HG02938 (cell line): ENCODE measurements at regions not wholly inside any gene's neighbourhood (a gene's known extent, or its start where the extent isn't known, plus 50 kb on each side); places are given as distances from the start of the nearest gene placed in this dataset.
"Not testable (repeated sequence)": the region's sequence is repeated elsewhere in the genome, so short reads cannot be mapped to it uniquely, and the experiment has no call there.

Source experiments
- ATAC-seq: cut with Tn5 transposase; IDR thresholded peaks from one replicate; pipeline ENCODE4 v1.9.1; 2021; ENCODE audit warnings: mild to moderate bottlenecking, moderate library complexity; ENCODE audit not compliant: unreplicated experiment

- no peak for ATAC-seq
These were observed 189.4 kb downstream of the WNT5A start for GRCh38 chr3:55297706-55298105.

- no peak for ATAC-seq
These were observed 189.9 kb downstream of the WNT5A start for GRCh38 chr3:55297245-55297644.

- ATAC-seq = no peak
These were observed 190.3 kb downstream of the WNT5A start for GRCh38 chr3:55296791-55297190.

GRCh38 chr3:55296030-55296429 is 191.1 kb downstream of the WNT5A start:
- ATAC-seq = no peak

- ATAC-seq = no peak
These were observed 192.5 kb downstream of the WNT5A start for GRCh38 chr3:55294557-55294956.

- no peak for ATAC-seq
These were observed 194.7 kb downstream of the WNT5A start for GRCh38 chr3:55292360-55292759.

GRCh38 chr3:55288657-55289056 is 198.4 kb downstream of the WNT5A start:
- no peak for ATAC-seq

GRCh38 chr3:55286693-55287092 is 200.4 kb downstream of the WNT5A start:
- no peak for ATAC-seq

- no peak for ATAC-seq
These were observed 201.9 kb downstream of the WNT5A start for GRCh38 chr3:55285156-55285555.

- ATAC-seq = no peak
These were observed 203.6 kb downstream of the WNT5A start for GRCh38 chr3:55283441-55283925.

- no peak for ATAC-seq
These were observed 204.1 kb downstream of the WNT5A start for GRCh38 chr3:55282994-55283393.

- ATAC-seq = no peak
These were observed 215.0 kb downstream of the WNT5A start for GRCh38 chr3:55272031-55272645.

GRCh38 chr3:55271549-55271948 is 215.6 kb downstream of the WNT5A start:
- no peak for ATAC-seq

- no peak for ATAC-seq
These were observed 216.1 kb downstream of the WNT5A start for GRCh38 chr3:55270976-55271375.

GRCh38 chr3:55269636-55270035 is 217.5 kb downstream of the WNT5A start:
- no peak for ATAC-seq

GRCh38 chr3:55269096-55269495 is 218.0 kb downstream of the WNT5A start:
- ATAC-seq = no peak

GRCh38 chr3:55267206-55267930 is 219.7 kb downstream of the WNT5A start:
- ATAC-seq = no peak

GRCh38 chr3:55264919-55265318 is 222.2 kb downstream of the WNT5A start:
- ATAC-seq = no peak

GRCh38 chr3:55252921-55253320 is 234.2 kb downstream of the WNT5A start:
- no peak for ATAC-seq

GRCh38 chr3:55249156-55249555 is 237.9 kb downstream of the WNT5A start:
- not testable (repeated sequence) for ATAC-seq

- ATAC-seq = no peak
These were observed 239.4 kb downstream of the WNT5A start for GRCh38 chr3:55247666-55248065.

- no peak for ATAC-seq
These were observed 241.1 kb downstream of the WNT5A start for GRCh38 chr3:55246033-55246432.

- no peak for ATAC-seq
These were observed 241.8 kb downstream of the WNT5A start for GRCh38 chr3:55245351-55245750.
